ENCODE measurements at regions not wholly inside any gene's neighbourhood (a gene's known extent, or its start where the extent isn't known, plus 50 kb on each side); places are given as distances from the start of the nearest gene placed in this dataset.

- H3K4me3 ChIP-seq (replicated peaks in 1 of 3; ENCODE audit: low read depth in 2 of 3, low read length in 3 of 3): no peak overlapping the region
- no peak overlapping the region for H3K4me3 Mint-ChIP-seq
- TF ChIP-seq CTCF (IDR thresholded peaks at IDR 0.05): no peak
- no peak overlapping the region for H3K27ac ChIP-seq (ENCODE audit: low read depth in 1 of 2, low read length in 2 of 2)
- no peaks in the 10 kb centered on the region for H3K36me3 Mint-ChIP-seq
- peaks cover 5 to 30% (median 14%) of the 10 kb centered on the region in 7 donors for H3K9me3 Mint-ChIP-seq
- H2AFZ ChIP-seq (ENCODE audit: insufficient read depth, low read depth, low read length, poor library complexity, severe bottlenecking): no peak overlapping the region
- intact Hi-C loops (cut with micrococcal nuclease): no loop called here
- H3K9me3 ChIP-seq (replicated peaks in 1 of 2; ENCODE audit: control insufficient read depth in 1 of 2, insufficient read depth in 1 of 2, low read length in 2 of 2): peaks cover 6 to 7% of the 10 kb centered on the region in 2 donors
- no peak overlapping the region for H3K4me2 ChIP-seq (replicated peaks; ENCODE audit: extremely low read depth, low read length, poor library complexity, severe bottlenecking)
- no peaks in the 10 kb centered on the region for H4K20me1 ChIP-seq (ENCODE audit: insufficient read depth, low read length)
- H3K27ac Mint-ChIP-seq: no peak overlapping the region
- H3K79me2 ChIP-seq (ENCODE audit: insufficient read depth, low read length): no peaks in the 10 kb centered on the region
- H3K27me3 Mint-ChIP-seq (ENCODE audit: low read depth in 3 of 3): peaks cover 0 to 3% (median 1%) of the 10 kb centered on the region in 3 donors
- H3K4me1 ChIP-seq (ENCODE audit: control insufficient read depth in 1 of 2, insufficient read depth in 2 of 2, low read length in 2 of 2): no peaks in the 10 kb centered on the region
- H3K36me3 ChIP-seq (replicated peaks in 1 of 2; ENCODE audit: control insufficient read depth in 1 of 2, insufficient read depth in 2 of 2, low read length in 2 of 2): no peaks in the 10 kb centered on the region
- WGBS (ENCODE audit: insufficient coverage): no CpG with 5 or more reads among the region's 1 CpG
- DNase-seq: no peak
- no peaks in the 10 kb centered on the region for H3K27me3 ChIP-seq (ENCODE audit: control insufficient read depth in 2 of 2, insufficient read depth in 2 of 2, low read length in 2 of 2)
- H3K9ac ChIP-seq (ENCODE audit: insufficient read depth, low read length, poor library complexity, severe bottlenecking): no peak overlapping the region
- no peaks in the 10 kb centered on the region for H3K4me1 Mint-ChIP-seq
Observed at GRCh38 chr1:98503771-98504170, 157.8 kb upstream of the SNX7 start.

- H3K9me3 ChIP-seq (replicated peaks in 1 of 2; ENCODE audit: control insufficient read depth in 1 of 2, insufficient read depth in 1 of 2, low read length in 2 of 2): peaks cover 6 to 7% of the 10 kb centered on the region in 2 donors
- H3K36me3 ChIP-seq (replicated peaks in 1 of 2; ENCODE audit: control insufficient read depth in 1 of 2, insufficient read depth in 2 of 2, low read length in 2 of 2): no peaks in the 10 kb centered on the region
- Mint-ChIP-seq H3K9me3 (peaks cover 5 to 30% (median 14%) of the 10 kb centered on the region in 7 donors), H3K27ac (no peak overlapping the region), H3K4me1 (no peaks in the 10 kb centered on the region), H3K27me3 (ENCODE audit: low read depth in 3 of 3) (peaks cover 0 to 3% (median 1%) of the 10 kb centered on the region in 3 donors), H3K36me3 (no peaks in the 10 kb centered on the region), H3K4me3 (no peak overlapping the region)
- DNase-seq: no peak
- no peaks in the 10 kb centered on the region for H3K27me3 ChIP-seq (ENCODE audit: control insufficient read depth in 2 of 2, insufficient read depth in 2 of 2, low read length in 2 of 2)
- no peaks in the 10 kb centered on the region for H4K20me1 ChIP-seq (ENCODE audit: insufficient read depth, low read length)
- no peaks in the 10 kb centered on the region for H3K79me2 ChIP-seq (ENCODE audit: insufficient read depth, low read length)
- H3K4me2 ChIP-seq (replicated peaks; ENCODE audit: extremely low read depth, low read length, poor library complexity, severe bottlenecking): no peak overlapping the region
- no peak overlapping the region for H2AFZ ChIP-seq (ENCODE audit: insufficient read depth, low read depth, low read length, poor library complexity, severe bottlenecking)
- H3K4me1 ChIP-seq (ENCODE audit: control insufficient read depth in 1 of 2, insufficient read depth in 2 of 2, low read length in 2 of 2): no peaks in the 10 kb centered on the region
- no peak for TF ChIP-seq CTCF (IDR thresholded peaks at IDR 0.05)
- intact Hi-C loops (cut with micrococcal nuclease): no loop called here
- no peak overlapping the region for H3K9ac ChIP-seq (ENCODE audit: insufficient read depth, low read length, poor library complexity, severe bottlenecking)
- H3K27ac ChIP-seq (ENCODE audit: low read depth in 1 of 2, low read length in 2 of 2): no peak overlapping the region
- H3K4me3 ChIP-seq (replicated peaks in 1 of 3; ENCODE audit: low read depth in 2 of 3, low read length in 3 of 3): no peak overlapping the region
Observed at GRCh38 chr1:98502937-98503336, 158.6 kb upstream of the SNX7 start.
